Central memory CD8-positive, alpha-beta T cell (primary cell): ENCODE measurements at regions not wholly inside any gene's neighbourhood (a gene's known extent, or its start where the extent isn't known, plus 50 kb on each side); places are given as distances from the start of the nearest gene placed in this dataset.
"Not testable (repeated sequence)": the region's sequence is repeated elsewhere in the genome, so short reads cannot be mapped to it uniquely, and the experiment has no call there.

ENCODE experiments used
- ATAC-seq: fragments of 150-1000 bp; cut with Tn5 transposase; replicated peaks from 2 replicates; pipeline ENCODE4 v1.10.0; 2022; ENCODE audit warnings: mild to moderate bottlenecking, moderate FRiP score, moderate number of reproducible peaks; ENCODE audit not compliant: poor library complexity, severe bottlenecking; ENCODE audit errors: extremely low read depth
- DNase-seq, 2 donors: peaks; one replicate each; pipeline ENCODE4 v3.0.0; 2021; ENCODE audit warnings: low spot score in 2 of 2
- H3K27ac Mint-ChIP-seq: one replicate; pipeline ENCODE4 v1.8.0; 2022; ENCODE audit warnings: low read depth, mild to moderate bottlenecking, moderate library complexity, mixed read lengths
- H3K27me3 Mint-ChIP-seq: one replicate; pipeline ENCODE4 v1.8.0; 2022; ENCODE audit warnings: mixed read lengths
- H3K36me3 Mint-ChIP-seq: one replicate; pipeline ENCODE4 v1.8.0; 2022; ENCODE audit warnings: mild to moderate bottlenecking, moderate library complexity, mixed read lengths; ENCODE audit not compliant: insufficient read depth
- H3K4me1 Mint-ChIP-seq: one replicate; pipeline ENCODE4 v1.8.0; 2022; ENCODE audit warnings: mixed read lengths
- H3K4me3 Mint-ChIP-seq: one replicate; pipeline ENCODE4 v1.8.0; 2022; ENCODE audit warnings: mild to moderate bottlenecking, moderate library complexity, mixed read lengths
- H3K9me3 Mint-ChIP-seq: one replicate; pipeline ENCODE4 v1.8.0; 2022; ENCODE audit warnings: mixed read lengths

DNA sequence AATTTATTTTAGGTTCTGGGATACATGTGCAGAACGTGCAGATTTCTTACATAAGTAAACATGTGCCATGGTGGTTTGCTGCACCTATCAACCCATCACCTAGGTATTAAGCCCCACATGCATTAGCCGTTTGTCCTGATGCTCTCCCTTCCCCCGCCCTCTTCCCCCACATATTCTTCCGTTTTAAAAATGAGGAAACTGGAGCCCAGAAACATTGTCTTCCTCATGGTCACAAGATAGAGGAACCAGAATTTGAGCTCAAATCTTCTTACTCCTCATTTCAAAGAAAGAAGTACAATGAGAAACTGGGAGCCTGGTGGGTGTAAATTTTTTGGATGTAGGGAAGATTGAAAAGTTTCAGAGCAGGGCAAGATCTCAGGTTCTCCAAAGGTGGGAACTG, 56.1 kb upstream of the USP3 start:
- ATAC-seq (no peak), DNase-seq (no peak)
- no peak overlapping the region for H3K27ac Mint-ChIP-seq
- no peaks in the 10 kb centered on the region for H3K4me1 Mint-ChIP-seq
- H3K4me3 Mint-ChIP-seq: no peak overlapping the region
- H3K36me3 Mint-ChIP-seq: no peaks in the 10 kb centered on the region
- no peaks in the 10 kb centered on the region for H3K27me3 Mint-ChIP-seq
- no peaks in the 10 kb centered on the region for H3K9me3 Mint-ChIP-seq

GRCh38 chr15:63448872-63449555, 55.4 kb upstream of the USP3 start:
- not testable (repeated sequence) for H3K9me3 Mint-ChIP-seq, H3K27me3 Mint-ChIP-seq, H3K4me3 Mint-ChIP-seq, DNase-seq, H3K4me1 Mint-ChIP-seq, H3K27ac Mint-ChIP-seq, ATAC-seq, H3K36me3 Mint-ChIP-seq

DNA sequence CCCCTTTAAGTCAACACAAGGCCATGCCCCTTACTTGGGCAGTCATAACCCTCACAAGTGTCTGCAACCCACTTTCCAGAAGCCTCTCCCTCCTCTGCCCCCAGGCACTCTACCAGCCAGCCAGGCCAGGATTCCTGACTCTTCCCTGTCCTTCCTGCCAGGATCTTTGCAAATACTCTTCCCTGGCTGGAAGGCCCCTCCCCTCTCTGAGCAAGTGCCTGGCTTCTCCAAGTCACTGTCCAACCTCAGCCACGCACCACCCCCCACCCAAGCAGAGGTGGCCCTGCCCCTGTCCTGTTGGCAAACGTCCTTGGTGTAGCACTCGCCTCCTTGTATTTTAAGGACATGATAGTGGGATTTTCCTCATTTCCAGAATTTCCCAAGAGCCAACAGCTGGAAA, 54.7 kb upstream of the USP3 start:
- ATAC-seq (no peak), DNase-seq (no peak)
- Mint-ChIP-seq H3K27ac (no peak overlapping the region), H3K9me3 (no peaks in the 10 kb centered on the region), H3K36me3 (no peaks in the 10 kb centered on the region), H3K27me3 (no peaks in the 10 kb centered on the region), H3K4me3 (no peak overlapping the region), H3K4me1 (no peaks in the 10 kb centered on the region)

- H3K4me3 Mint-ChIP-seq: no peak overlapping the region
- H3K4me1 Mint-ChIP-seq: no peaks in the 10 kb centered on the region
- DNase-seq (no peak), ATAC-seq (no peak)
- no peaks in the 10 kb centered on the region for H3K9me3 Mint-ChIP-seq
- H3K36me3 Mint-ChIP-seq: no peaks in the 10 kb centered on the region
- H3K27me3 Mint-ChIP-seq: no peaks in the 10 kb centered on the region
- H3K27ac Mint-ChIP-seq: no peak overlapping the region
These were observed 53.5 kb upstream of the USP3 start for GRCh38 chr15:63450884-63451225.

GRCh38 chr15:63451671-63452315, 52.6 kb upstream of the USP3 start:
- Mint-ChIP-seq H3K4me3 (no peak overlapping the region), H3K36me3 (no peaks in the 10 kb centered on the region), H3K9me3 (no peaks in the 10 kb centered on the region), H3K27ac (no peak overlapping the region), H3K4me1 (no peaks in the 10 kb centered on the region), H3K27me3 (no peaks in the 10 kb centered on the region)
- no peak for ATAC-seq
- no peak for DNase-seq

GRCh38 chr15:63452552-63453136, 51.7 kb upstream of the USP3 start:
- Mint-ChIP-seq H3K4me3 (no peak overlapping the region), H3K9me3 (no peaks in the 10 kb centered on the region), H3K27me3 (no peaks in the 10 kb centered on the region), H3K4me1 (no peaks in the 10 kb centered on the region), H3K27ac (no peak overlapping the region), H3K36me3 (no peaks in the 10 kb centered on the region)
- DNase-seq: no peak
- no peak for ATAC-seq

- H3K36me3 Mint-ChIP-seq: no peaks in the 10 kb centered on the region
- ATAC-seq: no peak
- H3K4me1 Mint-ChIP-seq: no peaks in the 10 kb centered on the region
- no peaks in the 10 kb centered on the region for H3K9me3 Mint-ChIP-seq
- no peak overlapping the region for H3K4me3 Mint-ChIP-seq
- no peak overlapping the region for H3K27ac Mint-ChIP-seq
- peaks cover 7% of the 10 kb centered on the region for H3K27me3 Mint-ChIP-seq
- DNase-seq: no peak
These were observed 51.0 kb upstream of the USP3 start for GRCh38 chr15:63453186-63453905.

DNA sequence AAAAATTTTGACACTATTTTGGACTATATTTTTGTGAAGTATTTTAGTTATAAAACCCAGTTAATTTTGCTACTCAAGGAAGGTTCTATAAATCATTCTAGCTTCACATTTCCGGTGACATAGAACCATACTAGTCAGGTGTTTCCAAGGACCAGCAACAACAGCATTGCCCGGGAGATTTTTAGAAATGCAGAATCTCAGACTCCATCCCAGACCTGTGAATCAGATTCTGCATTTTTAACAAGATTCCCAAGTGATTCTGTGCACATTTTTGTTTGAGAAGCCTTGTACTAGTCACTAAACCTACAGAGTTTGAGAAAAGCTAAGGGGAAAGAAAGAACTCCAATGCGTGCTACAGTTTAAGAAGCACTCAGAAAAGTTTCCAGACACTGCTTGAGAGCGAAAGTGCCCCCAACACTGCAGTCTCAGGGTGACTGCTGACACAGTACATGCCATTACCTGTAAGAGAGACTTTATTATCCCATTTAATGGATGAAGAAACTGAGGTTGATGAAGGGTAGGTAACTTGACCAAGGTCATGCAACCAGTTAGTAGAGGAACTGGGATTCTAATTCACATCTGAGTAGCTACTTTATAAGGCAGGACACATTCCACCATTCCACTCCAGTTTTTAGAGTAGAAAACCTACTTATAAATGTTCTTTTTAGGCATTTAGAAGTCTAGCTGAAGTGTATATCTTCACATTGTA, 49.7 kb upstream of the USP3 start:
- no peak overlapping the region for H3K4me3 Mint-ChIP-seq
- no peaks in the 10 kb centered on the region for H3K4me1 Mint-ChIP-seq
- H3K36me3 Mint-ChIP-seq: no peaks in the 10 kb centered on the region
- peaks cover 9% of the 10 kb centered on the region for H3K27me3 Mint-ChIP-seq
- H3K9me3 Mint-ChIP-seq: no peaks in the 10 kb centered on the region
- ATAC-seq (no peak), DNase-seq (no peak)
- no peak overlapping the region for H3K27ac Mint-ChIP-seq
